MCF 10A (cell line): ENCODE measurements at regions not wholly inside any gene's neighbourhood (a gene's known extent, or its start where the extent isn't known, plus 50 kb on each side); places are given as distances from the start of the nearest gene placed in this dataset.

ENCODE experiments used
- BruUV-seq: library from RNA; stranded (reverse); fragments of 400-500 nt; replicated peaks from 2 replicates; lab custom pipeline; 2021; lab: Mats Ljungman, UMichigan
- CTCF ChIA-PET: fragments of 300-600 bp; sonication (Branson Sonifier 250); formaldehyde crosslinking; extraction: SDS; loops from one replicate; lab custom pipeline; 2021; ENCODE audit warnings: antibody characterized with exemption, inconsistent platforms; lab: Yijun Ruan, JAX
- POLR2A ChIA-PET: fragments of 300-600, 350-650 bp; sonication (Branson Sonifier 250); formaldehyde crosslinking; extraction: SDS; loops from one replicate; lab custom pipeline; 2020; ENCODE audit warnings: antibody characterized with exemption, inconsistent platforms; lab: Yijun Ruan, JAX
- DNase-seq: peaks from one replicate; pipeline ENCODE4 v3.0.0-alpha.2; 2018; ENCODE audit not compliant: unreplicated experiment
- H3K27ac Mint-ChIP-seq: one replicate; pipeline ENCODE4 v1.8.0; 2022; ENCODE audit warnings: mild to moderate bottlenecking, low read depth, mixed read lengths; ENCODE audit not compliant: unreplicated experiment
- H3K27me3 Mint-ChIP-seq: one replicate; pipeline ENCODE4 v1.8.0; 2022; ENCODE audit warnings: mixed read lengths; ENCODE audit not compliant: insufficient read depth, unreplicated experiment
- H3K36me3 Mint-ChIP-seq: one replicate; pipeline ENCODE4 v1.8.0; 2022; ENCODE audit warnings: mild to moderate bottlenecking, moderate library complexity, mixed read lengths; ENCODE audit not compliant: insufficient read depth, unreplicated experiment
- H3K4me1 Mint-ChIP-seq: one replicate; pipeline ENCODE4 v1.8.0; 2022; ENCODE audit warnings: mixed read lengths; ENCODE audit not compliant: insufficient read depth, unreplicated experiment
- H3K4me3 Mint-ChIP-seq: one replicate; pipeline ENCODE4 v1.8.0; 2022; ENCODE audit warnings: mild to moderate bottlenecking, moderate library complexity, mixed read lengths; ENCODE audit not compliant: unreplicated experiment
- H3K9me3 Mint-ChIP-seq: one replicate; pipeline ENCODE4 v1.8.0; 2022; ENCODE audit warnings: mixed read lengths; ENCODE audit not compliant: unreplicated experiment
- intact Hi-C: fragments of 100-400 bp; cut with micrococcal nuclease; formaldehyde crosslinking; loops from 2 replicates; pipeline ENCODE4 v1.14.1; 2022
- TF ChIP-seq, protein P1 (sequence below): fragments of 200-600 bp; IDR thresholded peaks from one replicate; pipeline ENCODE4 v1.8.0; 2022; ENCODE audit warnings: antibody characterized with exemption, mild to moderate bottlenecking; ENCODE audit not compliant: unreplicated experiment

DNA sequence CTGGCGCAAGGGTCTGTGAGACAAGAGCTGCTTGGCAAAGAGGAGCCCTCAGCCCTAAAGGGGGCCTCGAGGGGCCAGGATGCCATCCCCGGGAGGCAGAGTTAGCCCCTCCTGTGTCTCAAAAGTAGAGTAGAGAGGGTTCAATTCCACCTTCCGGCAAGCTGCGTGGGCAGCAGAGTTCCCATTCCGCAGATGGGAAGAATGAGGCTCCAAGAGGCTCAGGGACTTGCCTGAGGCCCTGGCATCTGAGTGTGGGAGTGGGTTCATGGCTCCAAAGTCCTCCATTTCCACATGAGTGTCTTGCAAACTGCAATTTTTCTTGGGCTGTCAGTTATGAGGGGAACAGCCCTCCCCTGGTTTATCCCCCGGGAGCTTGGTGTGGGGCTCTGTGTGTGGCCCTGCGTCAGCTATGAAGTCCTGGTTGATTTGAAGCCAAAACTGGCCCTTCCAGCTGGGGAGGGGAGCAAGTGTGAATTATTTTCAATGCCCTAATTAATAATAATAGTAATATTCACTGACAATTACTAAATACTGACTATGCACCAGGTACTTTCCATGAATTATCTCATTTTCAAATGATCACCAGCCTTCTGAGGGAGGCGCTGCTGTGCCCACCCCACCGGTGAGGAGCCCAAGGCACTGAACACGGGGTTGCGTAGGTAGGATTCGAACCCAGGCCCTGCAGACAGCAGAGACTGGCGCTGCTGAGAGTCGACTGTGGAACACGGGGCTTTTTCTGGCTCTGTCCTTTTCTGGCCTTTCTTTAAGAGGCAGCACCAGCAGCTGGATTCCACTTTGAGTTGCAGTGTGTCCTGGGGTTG, 153.0 kb upstream of the PTPN1 start:
- Mint-ChIP-seq H3K4me1 (peaks cover 21% of the 10 kb centered on the region), H3K9me3 (no peaks in the 10 kb centered on the region), H3K4me3 (no peak overlapping the region), H3K27ac (no peak overlapping the region), H3K36me3 (no peaks in the 10 kb centered on the region), H3K27me3 (no peaks in the 10 kb centered on the region)
- DNase-seq: no peak
- ChIA-PET POLR2A (interaction anchor here (0.7 kb wide), 1 partner anchor 73 kb away, joined by 3 read pairs; no protein-coding TSS in a partner anchor), CTCF (interaction anchor here (0.5 to 1.3 kb wide), 3 partner anchors 10 to 57 kb away, joined by 3 read pairs; no protein-coding TSS in a partner anchor)
- BruUV-seq: no TSS peak
- TF ChIP-seq, protein P1, sequence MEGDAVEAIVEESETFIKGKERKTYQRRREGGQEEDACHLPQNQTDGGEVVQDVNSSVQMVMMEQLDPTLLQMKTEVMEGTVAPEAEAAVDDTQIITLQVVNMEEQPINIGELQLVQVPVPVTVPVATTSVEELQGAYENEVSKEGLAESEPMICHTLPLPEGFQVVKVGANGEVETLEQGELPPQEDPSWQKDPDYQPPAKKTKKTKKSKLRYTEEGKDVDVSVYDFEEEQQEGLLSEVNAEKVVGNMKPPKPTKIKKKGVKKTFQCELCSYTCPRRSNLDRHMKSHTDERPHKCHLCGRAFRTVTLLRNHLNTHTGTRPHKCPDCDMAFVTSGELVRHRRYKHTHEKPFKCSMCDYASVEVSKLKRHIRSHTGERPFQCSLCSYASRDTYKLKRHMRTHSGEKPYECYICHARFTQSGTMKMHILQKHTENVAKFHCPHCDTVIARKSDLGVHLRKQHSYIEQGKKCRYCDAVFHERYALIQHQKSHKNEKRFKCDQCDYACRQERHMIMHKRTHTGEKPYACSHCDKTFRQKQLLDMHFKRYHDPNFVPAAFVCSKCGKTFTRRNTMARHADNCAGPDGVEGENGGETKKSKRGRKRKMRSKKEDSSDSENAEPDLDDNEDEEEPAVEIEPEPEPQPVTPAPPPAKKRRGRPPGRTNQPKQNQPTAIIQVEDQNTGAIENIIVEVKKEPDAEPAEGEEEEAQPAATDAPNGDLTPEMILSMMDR: no peak
- intact Hi-C loops: no loop called here

- Mint-ChIP-seq H3K4me1 (peaks cover 21% of the 10 kb centered on the region), H3K4me3 (no peak overlapping the region), H3K27me3 (no peaks in the 10 kb centered on the region), H3K27ac (no peak overlapping the region), H3K9me3 (no peaks in the 10 kb centered on the region), H3K36me3 (no peaks in the 10 kb centered on the region)
- DNase-seq: no peak
- ChIA-PET CTCF (interaction anchor here (0.5 to 1.2 kb wide), 4 partner anchors 11 to 81 kb away, joined by 3 to 5 read pairs (median 3); no protein-coding TSS in a partner anchor), POLR2A (interaction anchor here (0.5 kb wide), 1 partner anchor 16 kb away, joined by 3 read pairs; no protein-coding TSS in a partner anchor)
- TF ChIP-seq, protein P1: no peak
- intact Hi-C loops: no loop called here
- BruUV-seq: no TSS peak
Measured at GRCh38 chr20:50357783-50358161, 152.4 kb upstream of the PTPN1 start.

DNA sequence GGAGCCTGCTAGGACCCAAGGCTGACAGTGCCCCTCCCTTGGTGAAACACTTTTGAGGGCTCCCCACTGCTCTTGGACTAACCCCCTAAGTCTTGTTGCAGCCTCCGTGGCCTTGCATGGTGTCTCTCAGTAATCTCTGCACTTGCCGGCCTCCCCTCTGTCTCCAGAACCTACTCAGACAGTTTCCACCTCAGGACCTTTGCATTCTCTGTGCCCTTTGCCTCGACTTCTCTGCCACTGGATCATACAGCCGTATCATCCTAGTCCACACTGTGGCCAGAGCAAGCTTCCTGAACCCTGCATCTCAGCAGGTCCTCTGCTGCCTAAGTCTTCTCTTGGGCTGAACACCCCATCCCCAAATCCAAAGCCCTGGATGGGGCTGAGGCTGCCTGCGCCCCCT, 152.0 kb upstream of the PTPN1 start:
- BruUV-seq: no TSS peak
- H3K36me3 Mint-ChIP-seq: no peaks in the 10 kb centered on the region
- no peaks in the 10 kb centered on the region for H3K27me3 Mint-ChIP-seq
- intact Hi-C loops: no loop called here
- DNase-seq: no peak
- no peak overlapping the region for H3K4me3 Mint-ChIP-seq
- TF ChIP-seq, protein P1: no peak
- H3K4me1 Mint-ChIP-seq: peaks cover 21% of the 10 kb centered on the region
- no peaks in the 10 kb centered on the region for H3K9me3 Mint-ChIP-seq
- POLR2A ChIA-PET: interaction anchor here (0.5 kb wide), 1 partner anchor 15 kb away, joined by 3 read pairs; no protein-coding TSS in a partner anchor
- CTCF ChIA-PET: interaction anchor here (0.6 to 1.2 kb wide), 2 partner anchors 22 to 81 kb away, joined by 3 to 5 read pairs; no protein-coding TSS in a partner anchor
- no peak overlapping the region for H3K27ac Mint-ChIP-seq

DNA sequence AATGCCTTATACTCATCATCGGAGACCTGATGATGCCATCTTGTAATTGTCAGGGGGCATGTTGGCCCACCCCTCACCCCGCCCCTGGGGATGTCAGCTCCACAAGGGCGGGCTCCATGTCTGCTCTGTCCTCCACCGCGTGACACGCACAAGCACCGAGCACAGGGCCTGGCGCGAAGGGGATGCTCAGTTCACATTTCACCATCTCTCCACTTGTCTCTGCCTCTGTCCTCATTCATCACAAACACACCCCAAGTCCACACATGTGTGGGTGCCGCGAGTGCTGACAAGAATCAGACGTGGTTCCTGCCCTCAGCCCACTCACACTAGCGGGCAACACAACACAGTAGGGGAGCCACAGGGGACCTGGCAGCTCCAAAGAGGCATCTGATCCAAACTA, 151.2 kb upstream of the PTPN1 start:
- H3K4me3 Mint-ChIP-seq: no peak overlapping the region
- TF ChIP-seq, protein P1: no peak
- H3K27ac Mint-ChIP-seq: no peak overlapping the region
- peaks cover 21% of the 10 kb centered on the region for H3K4me1 Mint-ChIP-seq
- H3K9me3 Mint-ChIP-seq: no peaks in the 10 kb centered on the region
- no peaks in the 10 kb centered on the region for H3K36me3 Mint-ChIP-seq
- BruUV-seq: no TSS peak
- CTCF ChIA-PET: interaction anchor here (1.2 kb wide), 1 partner anchor 82 kb away, joined by 5 read pairs; no protein-coding TSS in a partner anchor
- POLR2A ChIA-PET: no interaction called here
- DNase-seq: no peak
- intact Hi-C loops: no loop called here
- no peaks in the 10 kb centered on the region for H3K27me3 Mint-ChIP-seq
